IPS-20b (cell line): ENCODE measurements at regions not wholly inside any gene's neighbourhood (a gene's known extent, or its start where the extent isn't known, plus 50 kb on each side); places are given as distances from the start of the nearest gene placed in this dataset.

Experiments used
- H3K27ac ChIP-seq: one replicate; pipeline ENCODE4 v1.5.1; 2013; ENCODE audit warnings: low read length
- H3K27me3 ChIP-seq: 2 replicates; pipeline ENCODE4 v1.6.1; 2013; ENCODE audit warnings: mild to moderate bottlenecking, low read length, inconsistent platforms; ENCODE audit not compliant: insufficient read depth
- H3K36me3 ChIP-seq: 2 replicates; pipeline ENCODE4 v1.6.1; 2013; ENCODE audit warnings: low read depth, mild to moderate bottlenecking, inconsistent platforms, low read length, moderate library complexity; ENCODE audit not compliant: insufficient read depth
- H3K4me1 ChIP-seq: 2 replicates; pipeline ENCODE4 v1.6.1; 2013; ENCODE audit warnings: mild to moderate bottlenecking, control low read depth, inconsistent platforms, low read length, moderate library complexity; ENCODE audit not compliant: insufficient read depth
- H3K4me3 ChIP-seq: 2 replicates; pipeline ENCODE4 v1.5.1; 2013; ENCODE audit warnings: mild to moderate bottlenecking, low read length, inconsistent platforms
- H3K9ac ChIP-seq: 2 replicates; pipeline ENCODE4 v1.6.1; 2013; ENCODE audit warnings: low read depth, mild to moderate bottlenecking, inconsistent platforms, low read length, moderate library complexity
- H3K9me3 ChIP-seq: 2 replicates; pipeline ENCODE4 v1.6.1; 2013; ENCODE audit warnings: mild to moderate bottlenecking, low read depth, low read length, inconsistent platforms; ENCODE audit not compliant: insufficient read depth

DNA sequence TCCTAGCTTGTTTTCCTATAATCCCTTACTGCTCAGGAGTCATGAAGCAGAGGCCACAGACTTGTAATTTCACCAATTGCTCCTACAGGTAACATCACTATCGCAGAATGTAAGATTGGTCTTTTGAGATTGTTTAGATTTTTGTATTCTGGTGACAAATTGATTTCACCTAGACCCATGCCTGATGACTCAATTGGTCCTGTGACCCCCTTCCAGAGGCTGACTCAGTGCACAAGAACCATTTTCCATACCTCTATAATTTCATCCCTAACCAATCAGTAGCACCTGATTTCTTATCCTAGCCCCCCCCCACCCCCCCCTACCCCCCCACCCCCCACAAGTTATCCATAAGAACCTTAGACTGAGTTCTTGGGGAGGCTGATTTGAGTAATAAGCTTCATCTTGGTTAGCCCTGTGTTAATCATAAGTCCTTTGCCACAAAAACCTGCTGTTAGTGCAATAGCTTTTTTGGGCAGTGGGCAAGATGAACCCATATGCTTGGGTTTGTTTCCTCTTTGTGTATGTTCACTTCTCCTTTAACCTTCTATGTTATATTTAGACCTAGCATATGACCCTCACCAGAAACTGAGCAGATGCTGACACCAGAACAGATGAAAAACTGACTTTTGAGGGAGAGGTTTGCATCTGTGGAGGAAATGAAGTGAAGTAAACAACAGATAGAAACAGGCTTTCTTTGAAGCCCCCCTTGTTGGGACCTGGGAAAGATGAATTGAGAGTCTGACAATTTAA lies 187.1 kb downstream of the KIF20B start:
- Histone ChIP-seq H3K4me1 (peaks cover 7% of the 10 kb centered on the region; the same call in 1 of the 2 replicates), H3K36me3 (no peaks in the 10 kb centered on the region), H3K4me3 (no peak overlapping the region), H3K9me3 (no peaks in the 10 kb centered on the region), H3K9ac (no peak overlapping the region), H3K27ac (no peak overlapping the region), H3K27me3 (no peaks in the 10 kb centered on the region)

- Histone ChIP-seq H3K9ac (no peak overlapping the region), H3K9me3 (no peaks in the 10 kb centered on the region), H3K27me3 (no peaks in the 10 kb centered on the region), H3K4me1 (peaks cover 7% of the 10 kb centered on the region; the same call in 1 of the 2 replicates), H3K27ac (no peak overlapping the region), H3K36me3 (no peaks in the 10 kb centered on the region), H3K4me3 (no peak overlapping the region)
Observed at GRCh38 chr10:89889606-89890005, 188.2 kb downstream of the KIF20B start.

DNA sequence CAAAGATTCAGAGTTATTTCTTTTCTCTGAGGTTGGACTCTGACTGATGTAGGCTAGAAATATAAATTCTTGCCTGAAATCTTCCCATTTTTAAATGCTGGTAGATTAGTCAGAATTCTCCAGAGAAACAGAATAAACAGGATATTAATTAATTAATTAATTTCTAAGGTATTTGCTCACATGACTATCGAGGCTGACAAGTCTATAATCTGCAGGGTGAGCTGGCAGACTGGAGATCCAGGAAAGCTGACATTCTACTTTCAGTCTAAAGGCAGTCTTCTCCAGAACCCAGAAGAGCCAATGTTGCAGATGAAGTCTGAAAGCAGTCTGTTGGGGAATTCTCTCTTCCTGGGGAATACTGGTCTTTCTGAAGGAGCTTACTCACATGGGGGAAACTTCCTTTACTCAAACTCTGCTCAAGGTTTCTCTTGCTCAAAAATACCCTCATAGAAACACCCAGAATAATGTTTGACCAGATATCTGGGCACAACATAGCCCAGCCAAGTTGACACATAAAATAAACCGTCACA lies 189.7 kb downstream of the KIF20B start:
- H3K4me3 ChIP-seq: no peak overlapping the region
- no peak overlapping the region for H3K9ac ChIP-seq
- H3K9me3 ChIP-seq: no peaks in the 10 kb centered on the region
- H3K27me3 ChIP-seq: no peaks in the 10 kb centered on the region
- H3K36me3 ChIP-seq: no peaks in the 10 kb centered on the region
- no peak overlapping the region for H3K27ac ChIP-seq
- peaks cover 7% of the 10 kb centered on the region; the same call in 1 of the 2 replicates for H3K4me1 ChIP-seq

GRCh38 chr10:89894051-89894450 lies 192.7 kb downstream of the KIF20B start:
- Histone ChIP-seq H3K9ac (no peak overlapping the region), H3K4me3 (no peak overlapping the region), H3K36me3 (no peaks in the 10 kb centered on the region), H3K27me3 (no peaks in the 10 kb centered on the region), H3K9me3 (no peaks in the 10 kb centered on the region), H3K4me1 (no peaks in the 10 kb centered on the region), H3K27ac (no peak overlapping the region)

- H3K4me3 ChIP-seq: no peak overlapping the region
- H3K27ac ChIP-seq: no peak overlapping the region
- no peaks in the 10 kb centered on the region for H3K4me1 ChIP-seq
Observed at GRCh38 chr10:89900554-89900953, 199.2 kb downstream of the KIF20B start.

DNA sequence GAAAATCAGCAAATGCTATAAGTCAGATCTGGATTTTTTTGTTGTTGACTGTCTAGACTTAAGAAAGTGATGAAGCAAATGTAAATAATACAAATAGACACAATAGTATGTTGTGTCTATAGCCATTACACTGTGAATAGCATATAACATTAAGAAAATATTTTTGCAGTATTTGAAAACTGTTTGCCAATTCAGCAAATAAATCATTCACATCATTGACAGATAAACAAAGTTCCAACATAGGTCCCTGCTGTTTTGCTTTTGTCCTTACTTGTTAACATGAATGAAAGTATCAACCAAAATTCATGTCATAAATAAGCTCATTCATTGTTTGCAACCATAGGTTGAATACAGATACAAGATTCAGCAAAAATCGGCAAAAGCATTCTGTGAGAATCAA lies 200.5 kb downstream of the KIF20B start:
- H3K27ac ChIP-seq: no peak overlapping the region
- no peaks in the 10 kb centered on the region for H3K36me3 ChIP-seq
- H3K4me3 ChIP-seq: no peak overlapping the region
- H3K4me1 ChIP-seq: no peaks in the 10 kb centered on the region
- H3K9me3 ChIP-seq: no peaks in the 10 kb centered on the region
- no peak overlapping the region for H3K9ac ChIP-seq
- H3K27me3 ChIP-seq: no peaks in the 10 kb centered on the region

More at GRCh38 chr10:89900554-89900953, 199.2 kb downstream of the KIF20B start:
- no peaks in the 10 kb centered on the region for H3K9me3 ChIP-seq
- H3K9ac ChIP-seq: no peak overlapping the region
- no peaks in the 10 kb centered on the region for H3K27me3 ChIP-seq
- H3K36me3 ChIP-seq: no peaks in the 10 kb centered on the region

GRCh38 chr10:89904755-89905154 lies 203.4 kb downstream of the KIF20B start:
- H3K36me3 ChIP-seq: no peaks in the 10 kb centered on the region
- H3K9ac ChIP-seq: no peak overlapping the region
- no peaks in the 10 kb centered on the region for H3K27me3 ChIP-seq
- H3K27ac ChIP-seq: no peak overlapping the region
- H3K9me3 ChIP-seq: no peaks in the 10 kb centered on the region
- H3K4me1 ChIP-seq: no peaks in the 10 kb centered on the region
- no peak overlapping the region for H3K4me3 ChIP-seq

DNA sequence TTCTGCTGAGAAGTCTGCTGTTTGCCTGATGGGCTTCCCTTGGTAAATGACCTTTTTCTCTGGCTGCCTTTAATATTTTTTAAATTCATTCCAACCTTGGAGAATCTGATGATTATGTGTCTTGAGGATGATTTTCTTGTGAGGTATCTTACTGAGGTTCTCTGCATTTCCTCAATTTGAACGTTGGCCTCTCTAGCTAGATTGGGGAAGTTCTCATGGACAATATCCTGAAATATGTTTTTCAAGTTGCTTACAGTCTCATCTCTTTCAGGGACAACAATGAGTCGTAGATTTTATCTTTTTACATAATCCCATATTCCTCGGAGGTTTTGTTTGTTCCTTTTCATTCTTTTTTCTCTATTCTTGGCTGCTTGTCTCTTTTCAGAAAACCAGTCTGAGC lies 208.4 kb downstream of the KIF20B start:
- H3K4me1 ChIP-seq: no peaks in the 10 kb centered on the region
- H3K27me3 ChIP-seq: no peaks in the 10 kb centered on the region
- no peak overlapping the region for H3K4me3 ChIP-seq
- no peak overlapping the region for H3K9ac ChIP-seq
- H3K9me3 ChIP-seq: no peaks in the 10 kb centered on the region
- no peak overlapping the region for H3K27ac ChIP-seq
- H3K36me3 ChIP-seq: no peaks in the 10 kb centered on the region

- Histone ChIP-seq H3K9me3 (no peaks in the 10 kb centered on the region), H3K4me1 (no peaks in the 10 kb centered on the region)
Observed at GRCh38 chr10:89915021-89915420, 213.6 kb downstream of the KIF20B start.

GRCh38 chr10:89915968-89916367 lies 214.6 kb downstream of the KIF20B start:
- Histone ChIP-seq H3K9ac (no peak overlapping the region), H3K4me3 (no peak overlapping the region), H3K9me3 (no peaks in the 10 kb centered on the region), H3K4me1 (no peaks in the 10 kb centered on the region), H3K36me3 (no peaks in the 10 kb centered on the region), H3K27me3 (no peaks in the 10 kb centered on the region), H3K27ac (no peak overlapping the region)

More at GRCh38 chr10:89915021-89915420, 213.6 kb downstream of the KIF20B start:
- H3K9ac ChIP-seq: no peak overlapping the region
- no peak overlapping the region for H3K4me3 ChIP-seq
- H3K27me3 ChIP-seq: no peaks in the 10 kb centered on the region
- H3K27ac ChIP-seq: no peak overlapping the region
- no peaks in the 10 kb centered on the region for H3K36me3 ChIP-seq

- no peaks in the 10 kb centered on the region for H3K9me3 ChIP-seq
- H3K36me3 ChIP-seq: no peaks in the 10 kb centered on the region
- no peak overlapping the region for H3K9ac ChIP-seq
- H3K4me1 ChIP-seq: no peaks in the 10 kb centered on the region
- no peaks in the 10 kb centered on the region for H3K27me3 ChIP-seq
- H3K27ac ChIP-seq: no peak overlapping the region
- no peak overlapping the region for H3K4me3 ChIP-seq
Observed at GRCh38 chr10:89916468-89917215, 215.3 kb downstream of the KIF20B start.

GRCh38 chr10:89921403-89921802 lies 220.0 kb downstream of the KIF20B start:
- Histone ChIP-seq H3K9ac (no peak overlapping the region), H3K27ac (no peak overlapping the region), H3K9me3 (no peaks in the 10 kb centered on the region), H3K4me3 (no peak overlapping the region), H3K4me1 (no peaks in the 10 kb centered on the region), H3K36me3 (no peaks in the 10 kb centered on the region), H3K27me3 (no peaks in the 10 kb centered on the region)
